Psoas muscle (tissue), 7 donors: ENCODE measurements at regions not wholly inside any gene's neighbourhood (a gene's known extent, or its start where the extent isn't known, plus 50 kb on each side); places are given as distances from the start of the nearest gene placed in this dataset.
"Not testable (repeated sequence)": the region's sequence is repeated elsewhere in the genome, so short reads cannot be mapped to it uniquely, and the experiment has no call there.

Experiments used
- ATAC-seq, 4 donors: fragments of 200-7000 bp; cut with Tn5 transposase; one replicate each; pipeline ENCODE4 v1.9.1; 2020; ENCODE audit warnings: moderate library complexity in 3 of 4, mild to moderate bottlenecking in 2 of 4
- DNase-seq, 2 donors: peaks; one replicate each; pipeline ENCODE4 v3.0.0-alpha.2; 2020
- H3K27ac ChIP-seq: fragments of 200-600 bp; one replicate; pipeline ENCODE4 v1.8.0; 2022
- H3K27me3 ChIP-seq, 3 donors: fragments of 200-600 bp in 1 of 3; one replicate each; pipeline versions ENCODE4 v1.6.1 to v1.8.0; 2013 to 2022; ENCODE audit warnings: low read length in 2 of 3, mild to moderate bottlenecking in 2 of 3, moderate library complexity in 1 of 3; ENCODE audit not compliant: insufficient read depth in 3 of 3
- H3K36me3 ChIP-seq, 2 donors: fragments of 200-600 bp in 1 of 2; one replicate each; pipeline versions ENCODE4 v1.6.1 to v1.8.0; 2013 to 2022; ENCODE audit warnings: low read depth in 1 of 2, mild to moderate bottlenecking in 1 of 2, moderate library complexity in 1 of 2; ENCODE audit not compliant: insufficient read depth in 1 of 2
- H3K4me1 ChIP-seq: fragments of 200-600 bp; one replicate; pipeline ENCODE4 v1.8.0; 2022
- H3K4me3 ChIP-seq: fragments of 200-600 bp; one replicate; pipeline ENCODE4 v1.8.0; 2022; ENCODE audit warnings: mild to moderate bottlenecking
- H3K9me3 ChIP-seq: fragments of 200-600 bp; one replicate; pipeline ENCODE4 v1.8.0; 2022
- WGBS, 3 donors: extraction: QIAGEN DNeasy Blood & Tissue Kit; methylation state at CpG; one replicate each; pipeline versions ENCODE4 v1.1.6 to v1.1.7; 2013; 5-methylcytosine and 5-hydroxymethylcytosine counted together
- intact Hi-C, 2 donors: fragments of 100-400 bp; cut with DNase I; formaldehyde crosslinking; loops; one replicate each; pipeline versions ENCODE4 v1.11.0 to v1.14.2; 2022
- donor health status: healthy with polysubstance abuse.
- donor health status: DM: no; HTN: no; CAD: no; lungs with moderate emphysema.
- donor health status: Bipolar disorder and iron deficiency.
- donor health status: healthy.
- donor health status: DM: yes; HTN: yes; CAD: no.
- donor health status: DM: no; HTN: no; CAD: no.
- donor health status: DM: yes; HTN: yes; CAD: no.

DNA sequence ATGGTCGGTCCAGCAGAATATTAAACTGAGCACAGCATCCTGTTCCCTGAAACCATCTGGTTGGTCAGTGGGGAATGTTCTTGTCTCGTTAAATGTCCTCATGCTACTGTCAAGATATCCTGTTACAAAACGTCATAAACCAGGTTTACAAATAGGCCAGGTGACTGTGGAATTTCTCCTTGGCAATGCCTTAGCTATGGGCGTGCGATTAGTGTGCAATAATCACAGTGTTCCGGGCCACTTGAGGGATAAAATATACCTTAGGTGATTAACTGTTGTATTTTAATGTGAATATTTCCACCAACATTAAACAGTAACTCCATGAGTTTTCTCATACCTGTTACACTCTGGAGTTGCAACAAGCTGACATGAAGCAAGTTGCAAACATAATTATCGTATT is 223.1 kb upstream of the FRG2C start:
- H3K4me3 ChIP-seq, intact Hi-C loops: not testable (repeated sequence)
- 42 to 55% (median 49%) methylated on average over 7 of the region's 7 CpGs for WGBS, 3 donors

DNA sequence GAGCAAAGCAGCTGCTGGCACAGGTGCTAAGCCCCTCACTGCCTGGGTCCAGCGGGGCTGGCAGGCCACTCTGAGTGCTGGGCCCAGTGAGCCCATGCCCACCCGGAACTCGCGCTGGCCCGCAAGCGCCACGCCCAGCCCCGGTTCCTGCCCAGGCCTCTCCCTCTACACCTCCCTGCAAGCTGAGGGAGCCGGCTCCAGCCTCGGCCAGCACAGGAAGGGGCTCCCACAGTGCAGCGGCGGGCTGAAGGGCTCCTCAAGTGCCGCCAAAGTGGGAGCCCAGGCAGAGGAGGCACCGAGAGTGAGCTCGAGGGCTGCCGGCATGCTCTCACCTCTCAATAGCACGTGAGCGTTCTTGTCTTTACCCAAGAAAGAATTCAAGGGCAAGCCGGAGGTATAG is 219.5 kb upstream of the FRG2C start:
- H3K36me3 ChIP-seq, intact Hi-C loops: not testable (repeated sequence)

More for the DNA sequence above, 223.1 kb upstream of the FRG2C start:
- ATAC-seq, DNase-seq, H3K27me3 ChIP-seq, H3K36me3 ChIP-seq, H3K4me1 ChIP-seq, H3K9me3 ChIP-seq, H3K27ac ChIP-seq: not testable (repeated sequence)

DNA sequence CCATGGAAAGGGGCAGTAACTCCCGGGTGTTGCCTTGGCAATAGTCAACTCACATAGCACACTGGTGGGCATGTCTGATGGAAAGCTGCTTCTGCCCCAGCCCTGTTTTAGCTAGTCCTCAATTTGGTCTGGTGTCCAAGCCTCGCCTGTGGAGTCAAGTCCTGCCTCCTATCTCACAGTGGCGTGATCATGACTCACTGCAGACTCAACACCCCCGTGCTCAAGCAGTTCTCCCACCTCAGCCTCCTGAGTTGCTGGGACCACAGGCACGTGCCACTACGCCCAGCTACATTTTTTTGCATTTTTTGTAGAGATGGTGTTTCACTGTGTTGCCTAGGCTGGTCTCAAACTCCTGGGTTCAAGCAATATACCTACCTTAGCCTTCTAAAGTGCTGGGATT is 218.9 kb upstream of the FRG2C start:
- H3K27ac ChIP-seq, DNase-seq, H3K27me3 ChIP-seq, H3K9me3 ChIP-seq, H3K4me3 ChIP-seq, ATAC-seq, intact Hi-C loops, H3K36me3 ChIP-seq, H3K4me1 ChIP-seq: not testable (repeated sequence)
- WGBS, 3 donors: 84 to 88% (median 86%) methylated on average over 6 of the region's 6 CpGs

More for the DNA sequence above, 219.5 kb upstream of the FRG2C start:
- H3K27ac ChIP-seq, H3K4me3 ChIP-seq, H3K4me1 ChIP-seq, ATAC-seq, H3K27me3 ChIP-seq, H3K9me3 ChIP-seq, DNase-seq: not testable (repeated sequence)
- 90 to 96% (median 96%) methylated on average over 19 of the region's 19 CpGs for WGBS, 3 donors

DNA sequence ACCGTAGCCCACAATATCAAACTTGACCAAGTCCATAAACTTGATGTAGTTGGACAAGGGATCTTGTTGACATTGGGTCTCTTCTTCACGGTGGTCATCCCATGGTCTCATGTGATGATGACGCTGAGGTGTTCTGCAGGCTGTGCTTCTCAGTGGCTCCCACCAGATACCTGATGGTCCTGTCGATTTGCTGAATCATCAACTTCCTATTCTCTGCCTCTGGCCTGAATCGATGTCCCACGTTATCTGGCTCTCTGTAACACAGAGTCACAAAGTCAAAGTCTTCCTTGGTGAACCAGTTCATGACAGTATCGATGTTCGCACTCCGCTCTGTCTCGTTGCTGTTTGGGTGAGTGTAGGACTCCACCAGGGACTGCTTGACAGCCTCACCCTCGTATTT is 217.2 kb upstream of the FRG2C start:
- ATAC-seq, H3K9me3 ChIP-seq, H3K36me3 ChIP-seq, intact Hi-C loops, H3K27me3 ChIP-seq, H3K27ac ChIP-seq, DNase-seq, H3K4me3 ChIP-seq, H3K4me1 ChIP-seq: not testable (repeated sequence)
- 92 to 96% (median 94%) methylated on average over 11 of the region's 11 CpGs for WGBS, 3 donors

DNA sequence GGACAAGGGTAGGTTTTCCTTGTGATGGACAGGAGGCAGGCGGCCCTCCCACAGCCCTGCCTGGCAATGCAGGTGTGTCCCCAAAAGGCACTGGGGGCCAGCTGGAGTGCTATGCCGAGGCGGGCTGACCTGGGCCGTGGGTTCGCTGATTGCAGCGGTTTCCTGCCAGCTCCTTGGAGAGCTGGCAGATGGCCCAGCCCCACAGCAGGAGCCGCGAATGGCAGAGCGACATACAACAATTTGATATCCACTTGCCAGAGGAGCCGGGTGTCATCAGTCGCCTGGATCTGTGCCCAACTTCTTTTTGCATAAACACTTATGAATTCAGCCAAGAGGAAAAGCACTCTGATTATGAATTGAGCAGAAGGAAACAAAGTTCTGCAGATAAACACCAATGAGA is 210.8 kb upstream of the FRG2C start:
- peak in 1 of 2 donors; percentile 34 for DNase-seq
- H3K36me3 ChIP-seq, H3K27ac ChIP-seq, H3K9me3 ChIP-seq, intact Hi-C loops, ATAC-seq, H3K27me3 ChIP-seq, H3K4me1 ChIP-seq, H3K4me3 ChIP-seq: not testable (repeated sequence)
- WGBS, 3 donors: 4 to 5% (median 5%) methylated on average over 11 of the region's 11 CpGs

DNA sequence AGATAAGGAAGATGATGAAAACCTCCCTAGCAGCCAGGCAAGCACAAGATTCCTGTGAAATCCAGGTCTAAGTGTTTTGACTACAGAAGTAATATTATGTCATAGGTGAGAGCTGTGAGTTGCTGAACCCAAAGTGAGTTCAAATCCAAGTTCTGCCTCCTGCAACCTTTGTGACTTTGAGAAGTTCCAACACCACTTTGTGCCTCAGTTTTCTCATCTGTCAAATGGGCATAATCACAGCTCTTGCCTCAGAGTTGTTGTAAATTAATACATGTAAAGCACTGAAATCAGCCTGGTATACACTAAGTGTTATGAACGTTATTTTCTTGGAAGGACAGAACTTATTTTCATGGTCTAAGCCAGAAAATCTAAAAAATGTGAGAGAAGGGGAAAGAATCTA is 210.3 kb upstream of the FRG2C start:
- H3K27me3 ChIP-seq, H3K36me3 ChIP-seq, DNase-seq, H3K4me1 ChIP-seq, H3K4me3 ChIP-seq, ATAC-seq, H3K9me3 ChIP-seq, H3K27ac ChIP-seq, intact Hi-C loops: not testable (repeated sequence)
- WGBS, 3 donors: 26 to 52% (median 32%) methylated on average over 1 of the region's 1 CpG

DNA sequence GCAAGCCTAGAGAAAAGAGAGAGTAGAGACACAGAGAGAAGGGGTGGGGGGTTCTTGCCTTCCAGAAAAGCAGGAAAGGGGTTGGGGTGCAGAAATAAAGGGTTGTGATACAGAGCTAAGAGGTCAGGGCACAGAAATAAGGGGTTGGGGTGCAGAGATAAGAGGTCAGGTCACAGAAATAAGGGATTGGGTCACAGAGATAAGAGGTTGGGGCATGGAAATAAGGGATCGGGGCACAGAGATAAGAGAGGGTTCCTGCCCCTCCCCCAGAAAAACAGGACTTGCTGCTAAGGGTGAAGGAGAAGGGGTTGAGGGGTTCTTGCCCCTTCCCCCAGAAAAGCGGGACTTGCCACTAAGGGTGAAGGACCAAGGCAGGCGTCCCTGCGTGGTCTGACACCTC is 189.6 kb upstream of the FRG2C start:
- intact Hi-C loops, H3K4me3 ChIP-seq, ATAC-seq, H3K9me3 ChIP-seq, H3K27ac ChIP-seq, H3K36me3 ChIP-seq, H3K4me1 ChIP-seq, DNase-seq, H3K27me3 ChIP-seq: not testable (repeated sequence)
- 88 to 97% (median 92%) methylated on average over 4 of the region's 4 CpGs for WGBS, 3 donors

DNA sequence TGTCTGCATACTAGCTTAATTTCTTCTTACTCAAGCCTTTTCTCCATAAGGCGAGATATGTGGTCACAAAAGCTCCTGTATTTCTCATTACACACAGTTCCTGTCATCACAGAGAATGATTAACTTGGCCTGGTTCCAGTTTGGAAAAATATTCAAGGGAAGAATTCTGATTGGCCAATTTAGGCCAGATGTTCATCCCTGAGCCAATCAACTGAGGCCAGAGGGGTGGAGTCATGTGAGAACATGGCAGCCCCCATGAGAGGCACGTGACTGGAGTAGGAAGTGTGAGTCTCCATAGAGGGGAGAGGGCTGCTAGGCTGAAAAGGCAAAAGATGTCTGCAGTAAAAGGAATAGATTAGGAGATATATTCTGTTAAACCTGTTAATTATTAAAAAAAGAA is 167.5 kb upstream of the FRG2C start:
- ATAC-seq, DNase-seq, intact Hi-C loops, H3K9me3 ChIP-seq, H3K27me3 ChIP-seq, H3K27ac ChIP-seq, H3K36me3 ChIP-seq, H3K4me3 ChIP-seq, H3K4me1 ChIP-seq: not testable (repeated sequence)
- 72 to 77% (median 74%) methylated on average over 2 of the region's 2 CpGs for WGBS, 3 donors

DNA sequence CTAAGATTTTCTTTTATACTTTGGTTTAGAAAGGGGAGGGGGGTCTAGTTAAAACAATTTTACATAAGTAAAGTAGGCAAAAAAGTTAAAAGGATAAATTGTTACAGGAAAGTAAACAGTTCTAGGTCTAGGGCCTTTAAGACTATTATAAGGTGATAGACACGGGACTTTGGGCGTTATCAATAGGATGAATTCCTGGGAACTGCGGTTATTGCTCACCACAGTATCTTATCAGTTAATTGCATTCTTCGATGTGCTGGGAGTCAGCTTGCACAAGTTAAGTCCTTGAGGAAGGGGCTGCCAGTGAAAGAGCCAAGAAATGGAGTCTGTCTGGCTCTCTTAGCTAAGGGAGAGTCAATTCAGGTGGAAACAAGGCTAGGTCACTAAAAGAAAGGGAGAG is 163.8 kb upstream of the FRG2C start:
- H3K27ac ChIP-seq, ATAC-seq, H3K4me3 ChIP-seq, intact Hi-C loops, DNase-seq, H3K36me3 ChIP-seq, H3K4me1 ChIP-seq, H3K27me3 ChIP-seq, H3K9me3 ChIP-seq: not testable (repeated sequence)
- 89 to 96% (median 90%) methylated on average over 4 of the region's 4 CpGs for WGBS, 3 donors

DNA sequence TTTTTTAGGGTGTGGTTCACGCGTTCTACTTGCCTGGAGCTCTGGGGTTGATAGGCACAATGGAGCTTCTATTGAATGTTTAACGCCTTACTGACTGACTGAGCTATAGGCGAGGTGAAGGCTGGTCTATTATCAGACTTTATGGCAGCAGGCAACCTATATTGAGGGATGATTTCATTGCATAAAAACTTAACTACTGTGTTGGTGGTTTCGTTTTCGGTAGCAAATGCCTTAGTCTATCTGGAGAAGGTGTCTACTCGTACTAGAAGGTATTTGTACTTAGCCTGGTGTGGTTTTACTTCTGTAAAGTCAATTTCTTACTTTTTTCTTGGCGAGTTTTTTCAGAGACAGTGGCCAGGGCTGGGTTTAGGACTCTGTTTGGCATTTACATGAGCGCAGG is 162.0 kb upstream of the FRG2C start:
- DNase-seq, H3K4me1 ChIP-seq, intact Hi-C loops, H3K9me3 ChIP-seq, H3K36me3 ChIP-seq, H3K27me3 ChIP-seq, ATAC-seq: not testable (repeated sequence)
- 76 to 78% (median 77%) methylated on average over 9 of the region's 9 CpGs for WGBS, 3 donors
- Histone ChIP-seq H3K4me3 (peak overlapping the region; percentile 58), H3K27ac (peak overlapping the region; percentile 60)
